IMR-90 (cell line): ENCODE measurements at regions not wholly inside any gene's neighbourhood (a gene's known extent, or its start where the extent isn't known, plus 50 kb on each side); places are given as distances from the start of the nearest gene placed in this dataset.

Experiments used
- CHD1 ChIP-seq: IDR thresholded peaks from 2 replicates; pipeline ENCODE4 v1.6.1; 2012; ENCODE audit warnings: low read depth, low read length, improper control_type of control experiment
- CTCF ChIP-seq: conservative IDR thresholded peaks from 2 replicates; pipeline ENCODE4 v1.5.1; 2012; ENCODE audit warnings: mild to moderate bottlenecking, low read depth, low read length, improper control_type of control experiment
- MAFK ChIP-seq: IDR thresholded peaks from 2 replicates; pipeline ENCODE4 v1.6.1; 2012; ENCODE audit warnings: low read depth, low read length, improper control_type of control experiment
- MXI1 ChIP-seq: IDR thresholded peaks from 2 replicates; pipeline ENCODE4 v1.6.1; 2012; ENCODE audit warnings: low read depth, mild to moderate bottlenecking, low read length, moderate library complexity, borderline replicate concordance
- POLR2A ChIP-seq: IDR thresholded peaks from 2 replicates; pipeline ENCODE4 v1.6.1; 2012; ENCODE audit warnings: mild to moderate bottlenecking, low read depth, low read length
- RAD21 ChIP-seq: IDR thresholded peaks from 2 replicates; pipeline ENCODE4 v1.6.1; 2012; ENCODE audit warnings: low read length, improper control_type of control experiment
- RFX5 ChIP-seq: IDR thresholded peaks from 2 replicates; pipeline ENCODE4 v1.8.0; 2012; ENCODE audit warnings: low read depth, mild to moderate bottlenecking, low read length, moderate library complexity
- SMC3 ChIP-seq: fragments of 150-350 bp; IDR thresholded peaks from 2 replicates; pipeline ENCODE4 v1.6.1; 2016; ENCODE audit warnings: low read depth, mild to moderate bottlenecking, antibody characterized with exemption, low read length, moderate library complexity

- TF ChIP-seq CTCF (no peak), MAFK (no peak), SMC3 (no peak), POLR2A (no peak), RAD21 (no peak), MXI1 (no peak), RFX5 (no peak), CHD1 (no peak)
Measured at GRCh38 chr6:99739526-99739925, 132.9 kb downstream of the PRDM13 start.
